ENCODE measurements at regions not wholly inside any gene's neighbourhood (a gene's known extent, or its start where the extent isn't known, plus 50 kb on each side); places are given as distances from the start of the nearest gene placed in this dataset.
"Not testable (repeated sequence)": the region's sequence is repeated elsewhere in the genome, so short reads cannot be mapped to it uniquely, and the experiment has no call there.

GRCh38 chr16:88230967-88231615 lies 151.7 kb upstream of the ZNF469 start:
- H3K27ac ChIP-seq (ENCODE audit: extremely low read depth, low read depth, low read length); H3K36me3 ChIP-seq (ENCODE audit: control insufficient read depth in 2 of 2, insufficient read depth in 1 of 2, low read length in 2 of 2); POLR2A ChIA-PET; CTCF ChIA-PET; H3K4me3 ChIP-seq (ENCODE audit: low read depth, low read length); H3K9me3 ChIP-seq (ENCODE audit: control insufficient read depth, insufficient read depth, low read depth, low read length); H3K4me1 ChIP-seq (ENCODE audit: control insufficient read depth, insufficient read depth, low read length): not testable (repeated sequence)

GRCh38 chr16:88231839-88232238 lies 150.9 kb upstream of the ZNF469 start:
- H3K9me3 ChIP-seq (ENCODE audit: control insufficient read depth, insufficient read depth, low read depth, low read length); H3K4me3 ChIP-seq (ENCODE audit: low read depth, low read length); H3K27ac ChIP-seq (ENCODE audit: extremely low read depth, low read depth, low read length); POLR2A ChIA-PET; H3K4me1 ChIP-seq (ENCODE audit: control insufficient read depth, insufficient read depth, low read length); H3K36me3 ChIP-seq (ENCODE audit: control insufficient read depth in 2 of 2, insufficient read depth in 1 of 2, low read length in 2 of 2); CTCF ChIA-PET: not testable (repeated sequence)

- POLR2A ChIA-PET; H3K4me3 ChIP-seq (ENCODE audit: low read depth, low read length); H3K4me1 ChIP-seq (ENCODE audit: control insufficient read depth, insufficient read depth, low read length); H3K27ac ChIP-seq (ENCODE audit: extremely low read depth, low read depth, low read length); H3K36me3 ChIP-seq (ENCODE audit: control insufficient read depth in 2 of 2, insufficient read depth in 1 of 2, low read length in 2 of 2); CTCF ChIA-PET; H3K9me3 ChIP-seq (ENCODE audit: control insufficient read depth, insufficient read depth, low read depth, low read length): not testable (repeated sequence)
- TF ChIP-seq EGR2 (tag by site-specific recombination; IDR thresholded peaks at IDR 0.05; ENCODE audit: low read depth): peak; percentile 29; the same call in 1 of the 2 replicates
Measured at GRCh38 chr16:88232401-88233258, 150.1 kb upstream of the ZNF469 start.

GRCh38 chr16:88233621-88234420 lies 148.9 kb upstream of the ZNF469 start:
- H3K36me3 ChIP-seq (ENCODE audit: control insufficient read depth in 2 of 2, insufficient read depth in 1 of 2, low read length in 2 of 2); H3K4me1 ChIP-seq (ENCODE audit: control insufficient read depth, insufficient read depth, low read length); POLR2A ChIA-PET; H3K9me3 ChIP-seq (ENCODE audit: control insufficient read depth, insufficient read depth, low read depth, low read length); H3K4me3 ChIP-seq (ENCODE audit: low read depth, low read length); H3K27ac ChIP-seq (ENCODE audit: extremely low read depth, low read depth, low read length); CTCF ChIA-PET: not testable (repeated sequence)

GRCh38 chr16:88234421-88235271 lies 148.1 kb upstream of the ZNF469 start:
- H3K4me1 ChIP-seq (ENCODE audit: control insufficient read depth, insufficient read depth, low read length); H3K4me3 ChIP-seq (ENCODE audit: low read depth, low read length); H3K27ac ChIP-seq (ENCODE audit: extremely low read depth, low read depth, low read length); CTCF ChIA-PET; H3K36me3 ChIP-seq (ENCODE audit: control insufficient read depth in 2 of 2, insufficient read depth in 1 of 2, low read length in 2 of 2); POLR2A ChIA-PET; H3K9me3 ChIP-seq (ENCODE audit: control insufficient read depth, insufficient read depth, low read depth, low read length): not testable (repeated sequence)

GRCh38 chr16:88235691-88236090 lies 147.1 kb upstream of the ZNF469 start:
- H3K9me3 ChIP-seq (ENCODE audit: control insufficient read depth, insufficient read depth, low read depth, low read length); H3K36me3 ChIP-seq (ENCODE audit: control insufficient read depth in 2 of 2, insufficient read depth in 1 of 2, low read length in 2 of 2); POLR2A ChIA-PET; H3K4me3 ChIP-seq (ENCODE audit: low read depth, low read length); H3K27ac ChIP-seq (ENCODE audit: extremely low read depth, low read depth, low read length); H3K4me1 ChIP-seq (ENCODE audit: control insufficient read depth, insufficient read depth, low read length); CTCF ChIA-PET: not testable (repeated sequence)

GRCh38 chr16:88236229-88236628 lies 146.5 kb upstream of the ZNF469 start:
- POLR2A ChIA-PET; H3K27ac ChIP-seq (ENCODE audit: extremely low read depth, low read depth, low read length); H3K4me1 ChIP-seq (ENCODE audit: control insufficient read depth, insufficient read depth, low read length); H3K9me3 ChIP-seq (ENCODE audit: control insufficient read depth, insufficient read depth, low read depth, low read length); H3K4me3 ChIP-seq (ENCODE audit: low read depth, low read length); H3K36me3 ChIP-seq (ENCODE audit: control insufficient read depth in 2 of 2, insufficient read depth in 1 of 2, low read length in 2 of 2); CTCF ChIA-PET: not testable (repeated sequence)

GRCh38 chr16:88237314-88237713 lies 145.4 kb upstream of the ZNF469 start:
- H3K27ac ChIP-seq (ENCODE audit: extremely low read depth, low read depth, low read length); H3K9me3 ChIP-seq (ENCODE audit: control insufficient read depth, insufficient read depth, low read depth, low read length); H3K36me3 ChIP-seq (ENCODE audit: control insufficient read depth in 2 of 2, insufficient read depth in 1 of 2, low read length in 2 of 2); H3K4me3 ChIP-seq (ENCODE audit: low read depth, low read length); CTCF ChIA-PET; POLR2A ChIA-PET; H3K4me1 ChIP-seq (ENCODE audit: control insufficient read depth, insufficient read depth, low read length): not testable (repeated sequence)
